Right atrium auricular region (tissue), 2 donors: ENCODE measurements at regions not wholly inside any gene's neighbourhood (a gene's known extent, or its start where the extent isn't known, plus 50 kb on each side); places are given as distances from the start of the nearest gene placed in this dataset.

ENCODE experiments used
- DNase-seq: peaks from one replicate; pipeline ENCODE4 v3.0.0-alpha.2; 2019; ENCODE audit warnings: low spot score
- H3K27ac ChIP-seq, 2 donors: fragments of 200-600 bp; sonication (generic); 1 replicate in 1 of 2; 2 replicates in 1 of 2; pipeline ENCODE4 v1.5.1; 2016 to 2019
- H3K27me3 ChIP-seq, 2 donors: fragments of 200-600 bp; sonication (generic); one replicate each; pipeline versions ENCODE4 v1.5.1 to v1.6.0; 2017 to 2019
- H3K36me3 ChIP-seq: fragments of 200-600 bp; sonication (generic); one replicate; pipeline ENCODE4 v1.5.1; 2016
- H3K4me1 ChIP-seq, 2 donors: fragments of 200-600 bp; sonication (generic); one replicate each; pipeline versions ENCODE4 v1.5.1 to v1.6.0; 2017 to 2019
- H3K4me3 ChIP-seq, 2 donors: fragments of 200-600 bp; sonication (generic); 1 replicate in 1 of 2; 2 replicates in 1 of 2; pipeline ENCODE4 v1.5.1; 2017 to 2019; ENCODE audit warnings: mild to moderate bottlenecking in 1 of 2, moderate library complexity in 1 of 2
- H3K9me3 ChIP-seq, 2 donors: fragments of 200-600 bp; sonication (generic); one replicate each; pipeline ENCODE4 v1.5.1; 2019
- CTCF ChIP-seq, 2 donors: fragments of 200-600 bp; sonication (generic); IDR thresholded peaks; one replicate each; pipeline ENCODE4 v1.5.1; 2019; ENCODE audit warnings: antibody characterized with exemption in 2 of 2

GRCh38 chr10:78190051-78190825, 156.6 kb downstream of the RPS24 start:
- peaks cover 0 to 13% of the 10 kb centered on the region in 2 donors for H3K9me3 ChIP-seq
- no peaks in the 10 kb centered on the region for H3K36me3 ChIP-seq
- no peak for DNase-seq
- no peak overlapping the region for H3K4me3 ChIP-seq
- no peak overlapping the region for H3K27ac ChIP-seq
- H3K27me3 ChIP-seq: no peaks in the 10 kb centered on the region
- peaks cover 0 to 9% of the 10 kb centered on the region in 2 donors for H3K4me1 ChIP-seq
- TF ChIP-seq CTCF (IDR thresholded peaks at IDR 0.05): no peak

GRCh38 chr10:78191301-78191700, 157.6 kb downstream of the RPS24 start:
- H3K27ac ChIP-seq: no peak overlapping the region
- no peaks in the 10 kb centered on the region for H3K4me1 ChIP-seq
- no peaks in the 10 kb centered on the region for H3K27me3 ChIP-seq
- no peaks in the 10 kb centered on the region for H3K36me3 ChIP-seq
- H3K9me3 ChIP-seq: peaks cover 0 to 13% of the 10 kb centered on the region in 2 donors
- H3K4me3 ChIP-seq: no peak overlapping the region
- DNase-seq: no peak
- TF ChIP-seq CTCF (IDR thresholded peaks at IDR 0.05): no peak

GRCh38 chr10:78193189-78193588, 159.5 kb downstream of the RPS24 start:
- Histone ChIP-seq H3K27me3 (no peaks in the 10 kb centered on the region), H3K4me1 (no peaks in the 10 kb centered on the region), H3K4me3 (no peak overlapping the region), H3K9me3 (peaks cover 0 to 13% of the 10 kb centered on the region in 2 donors), H3K36me3 (no peaks in the 10 kb centered on the region), H3K27ac (no peak overlapping the region)
- no peak for TF ChIP-seq CTCF (IDR thresholded peaks at IDR 0.05)
- no peak for DNase-seq

- Histone ChIP-seq H3K27me3 (no peaks in the 10 kb centered on the region), H3K4me3 (no peak overlapping the region), H3K27ac (no peak overlapping the region), H3K4me1 (no peaks in the 10 kb centered on the region), H3K9me3 (peaks cover 0 to 13% of the 10 kb centered on the region in 2 donors), H3K36me3 (no peaks in the 10 kb centered on the region)
- no peak for DNase-seq
- TF ChIP-seq CTCF (IDR thresholded peaks at IDR 0.05): no peak
Observed at GRCh38 chr10:78194050-78194449, 160.4 kb downstream of the RPS24 start.

- H3K4me3 ChIP-seq: no peak overlapping the region
- peaks cover 0 to 13% of the 10 kb centered on the region in 2 donors for H3K9me3 ChIP-seq
- no peaks in the 10 kb centered on the region for H3K36me3 ChIP-seq
- H3K27me3 ChIP-seq: no peaks in the 10 kb centered on the region
- H3K27ac ChIP-seq: no peak overlapping the region
- no peak for TF ChIP-seq CTCF (IDR thresholded peaks at IDR 0.05)
- no peaks in the 10 kb centered on the region for H3K4me1 ChIP-seq
- DNase-seq: no peak
Observed at GRCh38 chr10:78194539-78195402, 161.1 kb downstream of the RPS24 start.
